Stimulated activated CD4-positive, alpha-beta T cell treated with anti-CD3 and anti-CD28 coated beads, Interleukin-1b, Interleukin-23, amount 100 ng/mL, for 24 hours (primary cell): ENCODE measurements at regions not wholly inside any gene's neighbourhood (a gene's known extent, or its start where the extent isn't known, plus 50 kb on each side); places are given as distances from the start of the nearest gene placed in this dataset.
"Not testable (repeated sequence)": the region's sequence is repeated elsewhere in the genome, so short reads cannot be mapped to it uniquely, and the experiment has no call there.

Source experiments
- DNase-seq, 4 experiments: peaks; one replicate each; pipeline ENCODE4 v3.0.0-alpha.2; 2020; ENCODE audit warnings: low read depth in 4 of 4, low spot score in 1 of 4

- DNase-seq, result no peak
Measured at GRCh38 chr6:15957655-15958169, 171.2 kb upstream of the MYLIP start.

GRCh38 chr6:15956205-15957106 lies 172.4 kb upstream of the MYLIP start:
- DNase-seq, result no peak

GRCh38 chr6:15955484-15955883 lies 173.4 kb upstream of the MYLIP start:
- DNase-seq, result no peak

- DNase-seq, result no peak
Measured at GRCh38 chr6:15953152-15953880, 175.6 kb upstream of the MYLIP start.

- DNase-seq, result no peak
Measured at GRCh38 chr6:15952231-15953151, 176.4 kb upstream of the MYLIP start.

- no peak for DNase-seq
Measured at GRCh38 chr6:15950962-15951569, 177.8 kb upstream of the MYLIP start.

- no peak for DNase-seq
Measured at GRCh38 chr6:15949982-15950381, 178.9 kb upstream of the MYLIP start.

- no peak for DNase-seq
Measured at GRCh38 chr6:15948930-15949900, 179.7 kb upstream of the MYLIP start.

GRCh38 chr6:15947923-15948322 lies 181.0 kb upstream of the MYLIP start:
- no peak for DNase-seq

GRCh38 chr6:15947436-15947835 lies 181.4 kb upstream of the MYLIP start:
- no peak for DNase-seq

- DNase-seq, result no peak
Measured at GRCh38 chr6:15946701-15947385, 182.0 kb upstream of the MYLIP start.

GRCh38 chr6:15945593-15946159 lies 183.2 kb upstream of the MYLIP start:
- DNase-seq, result no peak

GRCh38 chr6:15943423-15943822 lies 185.5 kb upstream of the MYLIP start:
- no peak for DNase-seq

GRCh38 chr6:15941168-15941567 lies 187.7 kb upstream of the MYLIP start:
- no peak for DNase-seq

GRCh38 chr6:15938107-15938506 lies 190.8 kb upstream of the MYLIP start:
- no peak for DNase-seq

GRCh38 chr6:15937602-15938001 lies 191.3 kb upstream of the MYLIP start:
- DNase-seq, result no peak

- no peak for DNase-seq
Measured at GRCh38 chr6:15936503-15936902, 192.4 kb upstream of the MYLIP start.

- DNase-seq, result no peak
Measured at GRCh38 chr6:15935661-15936060, 193.2 kb upstream of the MYLIP start.

- not testable (repeated sequence) for DNase-seq
Measured at GRCh38 chr6:15931697-15932096, 197.2 kb upstream of the MYLIP start.
